K562 (cell line): ENCODE measurements at regions not wholly inside any gene's neighbourhood (a gene's known extent, or its start where the extent isn't known, plus 50 kb on each side); places are given as distances from the start of the nearest gene placed in this dataset.

Source experiments
- ATAC-seq: fragments of 200-7000 bp; cut with Tn5 transposase; 3 replicates; pipeline ENCODE4 v1.9.1; 2020; ENCODE audit warnings: moderate library complexity
- BruUV-seq: library from RNA; stranded (reverse); fragments of 400-500 nt; replicated peaks from 2 replicates; lab custom pipeline; 2021; lab: Mats Ljungman, UMichigan
- CTCF ChIA-PET: fragments of 300-600 bp; formaldehyde crosslinking; extraction: SDS; loops from one replicate; lab custom pipeline; 2021; ENCODE audit warnings: low intra/inter-chr PET ratio; lab: Yijun Ruan, JAX
- POLR2A ChIA-PET: fragments of 300-600, 350-650 bp; sonication (Branson Sonifier 250); formaldehyde crosslinking; extraction: SDS; loops from one replicate; lab custom pipeline; 2021; ENCODE audit warnings: antibody characterized with exemption, inconsistent platforms; lab: Yijun Ruan, JAX
- DNase-seq, 4 experiments: peaks; one replicate each; pipeline versions ENCODE4 v3.0.0 to v3.0.0-alpha.2; 2011 to 2018; ENCODE audit warnings: low spot score in 3 of 4, mixed read lengths in 3 of 4; ENCODE audit errors: extremely low read depth in 1 of 4
- FAIRE-seq: peaks from 2 replicates; lab custom pipeline; 2011; peaks lifted over from hg19 to GRCh38; lab: Jason Lieb, UNC
- H2AFZ ChIP-seq: 2 replicates; pipeline ENCODE4 v1.6.0; 2011; ENCODE audit warnings: low read depth, low read length, control low read depth, inconsistent platforms
- H3K27ac ChIP-seq: fragments of 200-600 bp; 3 replicates; pipeline ENCODE4 v1.8.0; 2011; ENCODE audit warnings: low read depth, mild to moderate bottlenecking, control low read depth, inconsistent platforms, low read length, moderate library complexity, mixed read lengths; ENCODE audit errors: extremely low read depth
- H3K27me3 ChIP-seq, 2 experiments: fragments of 300-600 bp in 1 of 2; 2 replicates in 1 of 2; 3 replicates in 1 of 2; pipeline versions ENCODE4 v1.6.0 to v1.8.0; 2011; ENCODE audit warnings: inconsistent platforms in 2 of 2, low read length in 2 of 2, mild to moderate bottlenecking in 1 of 2, mixed read lengths in 1 of 2, moderate library complexity in 1 of 2; ENCODE audit not compliant: control insufficient read depth in 2 of 2, insufficient read depth in 2 of 2
- H3K36me3 ChIP-seq: fragments of 300-600 bp; 3 replicates; pipeline ENCODE4 v1.8.0; 2011; ENCODE audit warnings: mild to moderate bottlenecking, low read length, inconsistent platforms; ENCODE audit not compliant: control insufficient read depth, insufficient read depth
- H3K4me1 ChIP-seq, 2 experiments: fragments of 200-600 bp in 1 of 2; replicated peaks in 1 of 2; 2 replicates in 1 of 2; 3 replicates in 1 of 2; pipeline versions ENCODE4 v1.5.1 to v1.8.0; 2011; ENCODE audit warnings: inconsistent platforms in 2 of 2, low read length in 2 of 2, mild to moderate bottlenecking in 1 of 2, mixed read lengths in 1 of 2, moderate library complexity in 1 of 2; ENCODE audit not compliant: control insufficient read depth in 2 of 2, insufficient read depth in 2 of 2
- H3K4me2 ChIP-seq: 2 replicates; pipeline ENCODE4 v1.6.1; 2011; ENCODE audit warnings: low read length, control low read depth, inconsistent platforms, mixed read lengths; ENCODE audit not compliant: insufficient read depth
- H3K4me3 ChIP-seq: fragments of 200-600 bp; sonication (generic), shearing (Covaris generic); 2 replicates; pipeline ENCODE4 v1.5.1; 2016; ENCODE audit warnings: control low read depth, inconsistent platforms
- H3K79me2 ChIP-seq: fragments of 200-600 bp; 3 replicates; pipeline ENCODE4 v1.8.0; 2011; ENCODE audit warnings: low read length, inconsistent platforms; ENCODE audit not compliant: control insufficient read depth, insufficient read depth
- H3K9ac ChIP-seq, 2 experiments: 2 replicates each; pipeline versions ENCODE4 v1.6.0 to v1.6.1; 2011; ENCODE audit warnings: low read depth in 2 of 2, low read length in 2 of 2, control low read depth in 1 of 2, inconsistent platforms in 1 of 2, mild to moderate bottlenecking in 1 of 2, mixed read lengths in 1 of 2; ENCODE audit not compliant: insufficient read depth in 1 of 2
- H3K9me1 ChIP-seq: one replicate; pipeline ENCODE4 v1.6.0; 2011; ENCODE audit warnings: inconsistent platforms, mild to moderate bottlenecking, low read length, moderate library complexity; ENCODE audit not compliant: control insufficient read depth, insufficient read depth
- H3K9me3 ChIP-seq: replicated peaks from 2 replicates; pipeline ENCODE4 v1.5.1; 2011; ENCODE audit warnings: low read depth, low read length, inconsistent platforms; ENCODE audit not compliant: control insufficient read depth, insufficient read depth
- H4K20me1 ChIP-seq: replicated peaks from 2 replicates; pipeline ENCODE4 v1.6.1; 2011; ENCODE audit warnings: low read length, inconsistent platforms, mixed read lengths; ENCODE audit not compliant: control insufficient read depth, insufficient read depth
- ATF7 ChIP-seq: fragments of 450-650 bp; IDR thresholded peaks from 2 replicates; pipeline ENCODE4 v1.7.1; 2014; ENCODE audit warnings: mild to moderate bottlenecking, moderate library complexity
- ESRRB ChIP-seq: fragments of 250-450 bp; sonication (Bioruptor Pico); IDR thresholded peaks from 2 replicates; pipeline ENCODE4 v1.5.0; 2020; ENCODE audit warnings: mild to moderate bottlenecking, moderate library complexity, borderline replicate concordance
- GTF2A2 ChIP-seq: IDR thresholded peaks from 2 replicates; pipeline ENCODE4 v1.6.1; 2016; ENCODE audit warnings: mild to moderate bottlenecking, missing genetic modification characterization, missing compliant biosample characterization
- JUN ChIP-seq, 2 experiments: sonication (generic) in 1 of 2; formaldehyde crosslinking in 1 of 2; IDR thresholded peaks; 2 replicates each; pipeline versions ENCODE4 v1.6.1 to v1.8.0; 2012 to 2022; ENCODE audit warnings: borderline replicate concordance in 2 of 2, mild to moderate bottlenecking in 2 of 2, improper control_type of control experiment in 1 of 2, low read depth in 1 of 2, low read length in 1 of 2, missing genetic modification reagents in 1 of 2
- KLF1 ChIP-seq: fragments of 450-650 bp; IDR thresholded peaks from 2 replicates; pipeline ENCODE4 v1.6.1; 2016; ENCODE audit warnings: missing genetic modification characterization, missing compliant biosample characterization
- MCM2 ChIP-seq: fragments of 450-650 bp; IDR thresholded peaks from 2 replicates; pipeline ENCODE4 v1.6.1; 2017; ENCODE audit warnings: low read depth, mild to moderate bottlenecking
- MIER1 ChIP-seq: fragments of 450-650 bp; IDR thresholded peaks from 2 replicates; pipeline ENCODE4 v1.6.1; 2016; ENCODE audit warnings: antibody characterized with exemption, mild to moderate bottlenecking, low read depth
- RBM17 ChIP-seq: fragments of 200-400 bp; formaldehyde crosslinking; IDR thresholded peaks from 2 replicates; pipeline ENCODE4 v1.6.1; 2017; ENCODE audit warnings: low read depth, mild to moderate bottlenecking, low read length, borderline replicate concordance
- RHOXF2B ChIP-seq: fragments of 250-450 bp; sonication (Bioruptor Pico); conservative IDR thresholded peaks from 2 replicates; pipeline ENCODE4 v1.5.1; 2021
- SMC3 ChIP-seq: conservative IDR thresholded peaks from 2 replicates; pipeline ENCODE4 v1.6.1; 2011; ENCODE audit warnings: low read depth, low read length, improper control_type of control experiment; ENCODE audit not compliant: insufficient read depth
- SREBF1 ChIP-seq: fragments of 150-350 bp; IDR thresholded peaks from 2 replicates; pipeline ENCODE4 v1.6.1; 2014; ENCODE audit warnings: antibody characterized with exemption, low read depth, low read length, borderline replicate concordance
- TAL1 ChIP-seq: fragments of 450-650 bp; IDR thresholded peaks from 2 replicates; pipeline ENCODE4 v1.6.1; 2016; ENCODE audit warnings: mild to moderate bottlenecking
- ZKSCAN1 ChIP-seq: fragments of 150-350 bp; IDR thresholded peaks from 2 replicates; pipeline ENCODE4 v1.6.1; 2016; ENCODE audit warnings: low read depth, low read length
- WGBS: fragments of 100-300 bp; shearing (Covaris generic); methylation state at CpG from one replicate; pipeline ENCODE4 v1.1.6; 2016; ENCODE audit warnings: low coverage, mixed read lengths; ENCODE audit not compliant: insufficient coverage; ENCODE audit errors: missing lambda C conversion rate; 5-methylcytosine and 5-hydroxymethylcytosine counted together
- in situ Hi-C: fragments of 300-500 bp; cut with MboI; formaldehyde crosslinking; loops from 4 replicates; pipeline ENCODE4 v1.15.0; 2018; ENCODE audit warnings: inconsistent platforms, mixed read lengths
- intact Hi-C: fragments of 100-400 bp; cut with micrococcal nuclease; formaldehyde crosslinking; loops from 2 replicates; pipeline ENCODE4 v1.14.2; 2022
- TF ChIP-seq, protein P1 (sequence below): sonication (generic); formaldehyde crosslinking; IDR thresholded peaks from 2 replicates; pipeline ENCODE4 v1.5.0; 2020; ENCODE audit warnings: missing genetic modification reagents

DNA sequence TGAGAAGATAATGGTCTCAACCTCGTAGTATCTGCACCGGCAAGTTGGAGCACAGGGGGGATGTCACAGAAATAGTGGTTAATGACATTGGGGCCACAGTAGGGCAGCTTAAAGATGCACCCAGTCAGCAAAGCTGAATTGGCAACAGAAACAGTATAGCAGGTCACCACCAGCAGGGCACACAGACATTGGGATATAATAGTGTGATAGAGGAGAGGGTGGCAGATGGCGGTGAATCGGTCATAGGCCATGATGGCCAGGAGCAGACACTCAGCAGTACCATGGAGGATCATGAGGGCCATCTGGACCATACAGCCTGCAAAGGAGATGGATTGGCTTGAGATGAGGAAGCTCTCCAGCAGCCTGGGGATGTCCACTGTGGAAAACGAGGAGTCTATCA, 106.0 kb upstream of the OR9Q1 start:
- WGBS = 6% methylated on average over 5 of the region's 5 CpGs
- no peaks in the 10 kb centered on the region for H3K9me1 ChIP-seq
- no peak overlapping the region for H2AFZ ChIP-seq
- no peaks in the 10 kb centered on the region for H3K36me3 ChIP-seq
- H3K79me2 ChIP-seq = no peaks in the 10 kb centered on the region
- ChIA-PET POLR2A (no interaction called here), CTCF (no interaction called here)
- no peak for ATAC-seq
- peaks cover 0 to 11% of the 10 kb centered on the region in 2 experiments; a peak in 2 of 5 replicates for H3K27me3 ChIP-seq
- H3K9ac ChIP-seq = no peak overlapping the region
- no TSS peak for BruUV-seq
- no peak overlapping the region for H3K4me2 ChIP-seq
- DNase-seq = no peak
- H3K27ac ChIP-seq = no peak overlapping the region
- intact Hi-C loops = no loop called here
- peaks cover 0 to 10% of the 10 kb centered on the region in 2 experiments; a peak in 4 of 5 replicates for H3K4me1 ChIP-seq
- no peak for FAIRE-seq
- in situ Hi-C loops = no loop called here
- no peaks in the 10 kb centered on the region for H4K20me1 ChIP-seq
- H3K9me3 ChIP-seq = no peaks in the 10 kb centered on the region
- no peak overlapping the region for H3K4me3 ChIP-seq
- TF ChIP-seq JUN (IDR thresholded peaks at IDR 0.05; ENCODE audit: borderline replicate concordance, low read depth, low read length) = no peak
- TF ChIP-seq JUN (CRISPR knock-in tag; IDR thresholded peaks at IDR 0.05; ENCODE audit: borderline replicate concordance) = no peak
- no peak for TF ChIP-seq SREBF1
- TF ChIP-seq, protein P1, sequence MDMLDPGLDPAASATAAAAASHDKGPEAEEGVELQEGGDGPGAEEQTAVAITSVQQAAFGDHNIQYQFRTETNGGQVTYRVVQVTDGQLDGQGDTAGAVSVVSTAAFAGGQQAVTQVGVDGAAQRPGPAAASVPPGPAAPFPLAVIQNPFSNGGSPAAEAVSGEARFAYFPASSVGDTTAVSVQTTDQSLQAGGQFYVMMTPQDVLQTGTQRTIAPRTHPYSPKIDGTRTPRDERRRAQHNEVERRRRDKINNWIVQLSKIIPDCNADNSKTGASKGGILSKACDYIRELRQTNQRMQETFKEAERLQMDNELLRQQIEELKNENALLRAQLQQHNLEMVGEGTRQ (CRISPR knock-in tag) = no peak
- TF ChIP-seq ESRRB (CRISPR knock-in tag) = no peak
- no peak for TF ChIP-seq MCM2
- no peak for TF ChIP-seq KLF1 (tag)
- TF ChIP-seq MIER1 = no peak
- TF ChIP-seq SMC3 = no peak
- no peak for TF ChIP-seq ATF7
- TF ChIP-seq RBM17 = no peak
- no peak for TF ChIP-seq TAL1
- TF ChIP-seq GTF2A2 (tag) = no peak
- TF ChIP-seq ZKSCAN1 = no peak
- no peak for TF ChIP-seq RHOXF2B (CRISPR knock-in tag)
